CD4-positive, CD25-positive, alpha-beta regulatory T cell (primary cell): ENCODE measurements at regions not wholly inside any gene's neighbourhood (a gene's known extent, or its start where the extent isn't known, plus 50 kb on each side); places are given as distances from the start of the nearest gene placed in this dataset.

Source experiments
- ATAC-seq, 2 donors: fragments of 150-1000 bp; cut with Tn5 transposase; one replicate each; pipeline ENCODE4 v1.10.0; 2021; ENCODE audit warnings: low read depth in 2 of 2, moderate number of reproducible peaks in 2 of 2, moderate library complexity in 1 of 2
- DNase-seq, 3 donors: peaks; one replicate each; pipeline versions ENCODE4 v3.0.0 to v3.0.0-alpha.2; 2012 to 2022; ENCODE audit warnings: mixed read lengths in 1 of 3
- H3K27ac ChIP-seq: one replicate; pipeline ENCODE4 v1.7.0; 2013; ENCODE audit warnings: mild to moderate bottlenecking, low read length; ENCODE audit not compliant: insufficient read depth, poor library complexity, severe bottlenecking
- H3K27me3 ChIP-seq: one replicate; pipeline ENCODE4 v1.7.0; 2013; ENCODE audit warnings: low read length; ENCODE audit not compliant: control insufficient read depth, insufficient read depth
- H3K36me3 ChIP-seq: one replicate; pipeline ENCODE4 v1.7.0; 2013; ENCODE audit warnings: mild to moderate bottlenecking, low read length, moderate library complexity; ENCODE audit not compliant: control insufficient read depth, insufficient read depth
- H3K4me1 ChIP-seq: 2 replicates; pipeline ENCODE4 v1.7.0; 2013; ENCODE audit warnings: mild to moderate bottlenecking, low read length; ENCODE audit not compliant: insufficient read depth, control insufficient read depth, poor library complexity, severe bottlenecking
- H3K4me3 ChIP-seq: one replicate; pipeline ENCODE4 v1.7.0; 2013; ENCODE audit warnings: low read depth, mild to moderate bottlenecking, low read length, moderate library complexity
- H3K9me3 ChIP-seq, 2 experiments: 1 replicate in 1 of 2; 2 replicates in 1 of 2; pipeline ENCODE4 v1.7.0; 2013; ENCODE audit warnings: low read length in 2 of 2, mild to moderate bottlenecking in 1 of 2, moderate library complexity in 1 of 2; ENCODE audit not compliant: control insufficient read depth in 2 of 2
- H3K27ac Mint-ChIP-seq, 3 donors: one replicate each; pipeline ENCODE4 v1.8.0; 2020 to 2022; ENCODE audit warnings: mild to moderate bottlenecking in 3 of 3, mixed read lengths in 3 of 3, moderate library complexity in 2 of 3
- H3K27me3 Mint-ChIP-seq: one replicate; pipeline ENCODE4 v1.8.0; 2022; ENCODE audit warnings: mild to moderate bottlenecking, mixed read lengths
- H3K36me3 Mint-ChIP-seq: one replicate; pipeline ENCODE4 v1.8.0; 2020; ENCODE audit warnings: mixed read lengths
- H3K4me1 Mint-ChIP-seq, 4 donors: one replicate each; pipeline ENCODE4 v1.8.0; 2020 to 2022; ENCODE audit warnings: mixed read lengths in 4 of 4, mild to moderate bottlenecking in 1 of 4
- H3K4me3 Mint-ChIP-seq, 4 donors: one replicate each; pipeline ENCODE4 v1.8.0; 2020 to 2022; ENCODE audit warnings: mild to moderate bottlenecking in 4 of 4, mixed read lengths in 4 of 4, moderate library complexity in 3 of 4
- H3K9me3 Mint-ChIP-seq, 7 donors: one replicate each; pipeline ENCODE4 v1.8.0; 2020 to 2022; ENCODE audit warnings: mixed read lengths in 7 of 7, mild to moderate bottlenecking in 3 of 7, moderate library complexity in 2 of 7

- H3K27ac Mint-ChIP-seq, result no peak overlapping the region
- Histone ChIP-seq H3K4me3 (no peak overlapping the region), H3K4me1 (no peaks in the 10 kb centered on the region), H3K36me3 (no peaks in the 10 kb centered on the region), H3K27me3 (no peaks in the 10 kb centered on the region), H3K9me3 (no peaks in the 10 kb centered on the region), H3K27ac (no peak overlapping the region)
- DNase-seq (no peak), ATAC-seq (no peak)
- H3K27me3 Mint-ChIP-seq, result no peaks in the 10 kb centered on the region
- H3K9me3 Mint-ChIP-seq, result peaks cover 0 to 1% (median 0%) of the 10 kb centered on the region in 7 donors
- H3K4me3 Mint-ChIP-seq, result no peak overlapping the region
- no peaks in the 10 kb centered on the region for H3K4me1 Mint-ChIP-seq
- H3K36me3 Mint-ChIP-seq, result no peaks in the 10 kb centered on the region
Observed at GRCh38 chr3:81916890-81917289, 155.4 kb upstream of the GBE1 start.

GRCh38 chr3:81913886-81914663 lies 152.6 kb upstream of the GBE1 start:
- no peak for ATAC-seq
- Mint-ChIP-seq H3K36me3 (no peaks in the 10 kb centered on the region), H3K9me3 (peaks cover 0 to 1% (median 0%) of the 10 kb centered on the region in 7 donors), H3K27ac (peak overlapping the region in 1 of 3 donors; percentile 12), H3K4me3 (no peak overlapping the region), H3K4me1 (peaks cover 0 to 5% (median 0%) of the 10 kb centered on the region in 4 donors), H3K27me3 (no peaks in the 10 kb centered on the region)
- Histone ChIP-seq H3K27me3 (no peaks in the 10 kb centered on the region), H3K4me1 (no peaks in the 10 kb centered on the region), H3K36me3 (no peaks in the 10 kb centered on the region), H3K4me3 (no peak overlapping the region), H3K9me3 (no peaks in the 10 kb centered on the region), H3K27ac (no peak overlapping the region)
- no peak for DNase-seq

GRCh38 chr3:81911221-81911620 lies 149.8 kb upstream of the GBE1 start:
- H3K4me3 Mint-ChIP-seq, result no peak overlapping the region
- Histone ChIP-seq H3K9me3 (no peaks in the 10 kb centered on the region), H3K27ac (no peak overlapping the region), H3K4me3 (no peak overlapping the region), H3K4me1 (no peaks in the 10 kb centered on the region), H3K36me3 (no peaks in the 10 kb centered on the region), H3K27me3 (no peaks in the 10 kb centered on the region)
- H3K9me3 Mint-ChIP-seq, result peaks cover 0 to 2% (median 0%) of the 10 kb centered on the region in 7 donors
- H3K27ac Mint-ChIP-seq, result no peak overlapping the region
- H3K4me1 Mint-ChIP-seq, result peaks cover 0 to 5% (median 0%) of the 10 kb centered on the region in 4 donors
- DNase-seq (no peak), ATAC-seq (no peak)
- no peaks in the 10 kb centered on the region for H3K36me3 Mint-ChIP-seq
- no peaks in the 10 kb centered on the region for H3K27me3 Mint-ChIP-seq

- H3K27ac Mint-ChIP-seq, result no peak overlapping the region
- no peaks in the 10 kb centered on the region for H3K36me3 ChIP-seq
- no peaks in the 10 kb centered on the region for H3K9me3 ChIP-seq
- no peaks in the 10 kb centered on the region for H3K36me3 Mint-ChIP-seq
- peaks cover 0 to 2% (median 0%) of the 10 kb centered on the region in 7 donors for H3K9me3 Mint-ChIP-seq
- no peaks in the 10 kb centered on the region for H3K27me3 Mint-ChIP-seq
- no peak for ATAC-seq
- H3K4me1 Mint-ChIP-seq, result peaks cover 0 to 5% (median 0%) of the 10 kb centered on the region in 4 donors
- no peak overlapping the region for H3K4me3 ChIP-seq
- DNase-seq, result peak in 2 of 3 donors; percentile 8 to 34
- H3K27me3 ChIP-seq, result no peaks in the 10 kb centered on the region
- no peak overlapping the region for H3K4me3 Mint-ChIP-seq
- no peak overlapping the region for H3K27ac ChIP-seq
- H3K4me1 ChIP-seq, result no peaks in the 10 kb centered on the region
Observed at GRCh38 chr3:81910244-81910852, 148.9 kb upstream of the GBE1 start.

- Mint-ChIP-seq H3K4me1 (peaks cover 0 to 5% (median 0%) of the 10 kb centered on the region in 4 donors), H3K27me3 (no peaks in the 10 kb centered on the region), H3K4me3 (no peak overlapping the region), H3K36me3 (no peaks in the 10 kb centered on the region), H3K9me3 (peaks cover 0 to 2% (median 0%) of the 10 kb centered on the region in 7 donors), H3K27ac (no peak overlapping the region)
- Histone ChIP-seq H3K36me3 (no peaks in the 10 kb centered on the region), H3K4me3 (no peak overlapping the region), H3K4me1 (no peaks in the 10 kb centered on the region), H3K9me3 (no peaks in the 10 kb centered on the region), H3K27ac (no peak overlapping the region), H3K27me3 (no peaks in the 10 kb centered on the region)
- DNase-seq, result no peak
- no peak for ATAC-seq
Observed at GRCh38 chr3:81909796-81910195, 148.4 kb upstream of the GBE1 start.

GRCh38 chr3:81908561-81908960 lies 147.1 kb upstream of the GBE1 start:
- Mint-ChIP-seq H3K4me1 (peaks cover 0 to 5% (median 0%) of the 10 kb centered on the region in 4 donors), H3K27ac (no peak overlapping the region), H3K4me3 (no peak overlapping the region), H3K27me3 (no peaks in the 10 kb centered on the region), H3K9me3 (peaks cover 0 to 2% (median 0%) of the 10 kb centered on the region in 7 donors), H3K36me3 (no peaks in the 10 kb centered on the region)
- Histone ChIP-seq H3K27me3 (no peaks in the 10 kb centered on the region), H3K4me3 (no peak overlapping the region), H3K4me1 (no peaks in the 10 kb centered on the region), H3K27ac (no peak overlapping the region), H3K36me3 (no peaks in the 10 kb centered on the region), H3K9me3 (no peaks in the 10 kb centered on the region)
- DNase-seq (no peak), ATAC-seq (no peak)

GRCh38 chr3:81898336-81898735 lies 136.9 kb upstream of the GBE1 start:
- H3K9me3 ChIP-seq, result no peaks in the 10 kb centered on the region
- peaks cover 0 to 3% (median 0%) of the 10 kb centered on the region in 7 donors for H3K9me3 Mint-ChIP-seq
- DNase-seq (no peak), ATAC-seq (no peak)
- H3K4me1 Mint-ChIP-seq, result no peaks in the 10 kb centered on the region
- H3K4me3 Mint-ChIP-seq, result no peak overlapping the region
- no peaks in the 10 kb centered on the region for H3K36me3 Mint-ChIP-seq
- H3K27ac ChIP-seq, result no peak overlapping the region
- H3K4me1 ChIP-seq, result no peaks in the 10 kb centered on the region
- H3K4me3 ChIP-seq, result no peak overlapping the region
- H3K36me3 ChIP-seq, result no peaks in the 10 kb centered on the region
- H3K27me3 ChIP-seq, result no peaks in the 10 kb centered on the region
- no peaks in the 10 kb centered on the region for H3K27me3 Mint-ChIP-seq
- no peak overlapping the region for H3K27ac Mint-ChIP-seq

GRCh38 chr3:81894598-81894997 lies 133.2 kb upstream of the GBE1 start:
- Mint-ChIP-seq H3K36me3 (no peaks in the 10 kb centered on the region), H3K27ac (no peak overlapping the region), H3K4me1 (no peaks in the 10 kb centered on the region), H3K27me3 (no peaks in the 10 kb centered on the region), H3K9me3 (peaks cover 0 to 4% (median 0%) of the 10 kb centered on the region in 7 donors), H3K4me3 (no peak overlapping the region)
- Histone ChIP-seq H3K36me3 (no peaks in the 10 kb centered on the region), H3K4me1 (no peaks in the 10 kb centered on the region), H3K4me3 (no peak overlapping the region), H3K27ac (no peak overlapping the region), H3K27me3 (no peaks in the 10 kb centered on the region), H3K9me3 (no peaks in the 10 kb centered on the region)
- DNase-seq (no peak), ATAC-seq (no peak)
